Esophagus squamous epithelium (tissue), 4 donors: ENCODE measurements at regions not wholly inside any gene's neighbourhood (a gene's known extent, or its start where the extent isn't known, plus 50 kb on each side); places are given as distances from the start of the nearest gene placed in this dataset.
"Not testable (repeated sequence)": the region's sequence is repeated elsewhere in the genome, so short reads cannot be mapped to it uniquely, and the experiment has no call there.

Source experiments
- POLR2A ChIP-seq, 4 donors: fragments of 450-650 bp; IDR thresholded peaks; one replicate each; pipeline ENCODE4 v1.6.1; 2017; ENCODE audit warnings: antibody characterized with exemption in 4 of 4, mild to moderate bottlenecking in 4 of 4, moderate library complexity in 3 of 4
- TF ChIP-seq, protein P1 (sequence below), 6 experiments: fragments of 450-650 bp in 4 of 6; fragments of 200-600 bp in 2 of 6; sonication (generic) in 2 of 6; IDR thresholded peaks; one replicate each; pipeline ENCODE4 v1.5.1; 2016 to 2019; ENCODE audit warnings: antibody characterized with exemption in 6 of 6, mild to moderate bottlenecking in 4 of 6, moderate library complexity in 4 of 6

DNA sequence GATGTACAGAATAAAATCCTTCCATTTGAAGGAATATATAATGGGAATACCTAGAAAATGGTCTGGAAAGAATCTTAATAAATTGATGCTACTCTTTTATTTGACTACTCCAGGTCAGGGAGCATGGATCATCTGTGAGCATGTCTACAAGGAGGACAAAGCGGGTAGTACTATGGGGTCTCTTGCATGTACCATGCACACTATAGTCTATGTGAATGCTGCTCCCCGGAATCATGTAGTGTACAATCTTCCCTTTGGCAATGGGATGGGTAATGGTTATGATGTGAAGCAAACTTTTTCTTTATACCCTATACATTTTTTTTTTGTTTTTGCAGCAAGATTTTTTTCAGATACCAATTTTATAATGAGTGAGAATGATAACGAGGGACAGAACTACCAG is 139.1 kb downstream of the SYT15 start:
- TF ChIP-seq, protein P1, sequence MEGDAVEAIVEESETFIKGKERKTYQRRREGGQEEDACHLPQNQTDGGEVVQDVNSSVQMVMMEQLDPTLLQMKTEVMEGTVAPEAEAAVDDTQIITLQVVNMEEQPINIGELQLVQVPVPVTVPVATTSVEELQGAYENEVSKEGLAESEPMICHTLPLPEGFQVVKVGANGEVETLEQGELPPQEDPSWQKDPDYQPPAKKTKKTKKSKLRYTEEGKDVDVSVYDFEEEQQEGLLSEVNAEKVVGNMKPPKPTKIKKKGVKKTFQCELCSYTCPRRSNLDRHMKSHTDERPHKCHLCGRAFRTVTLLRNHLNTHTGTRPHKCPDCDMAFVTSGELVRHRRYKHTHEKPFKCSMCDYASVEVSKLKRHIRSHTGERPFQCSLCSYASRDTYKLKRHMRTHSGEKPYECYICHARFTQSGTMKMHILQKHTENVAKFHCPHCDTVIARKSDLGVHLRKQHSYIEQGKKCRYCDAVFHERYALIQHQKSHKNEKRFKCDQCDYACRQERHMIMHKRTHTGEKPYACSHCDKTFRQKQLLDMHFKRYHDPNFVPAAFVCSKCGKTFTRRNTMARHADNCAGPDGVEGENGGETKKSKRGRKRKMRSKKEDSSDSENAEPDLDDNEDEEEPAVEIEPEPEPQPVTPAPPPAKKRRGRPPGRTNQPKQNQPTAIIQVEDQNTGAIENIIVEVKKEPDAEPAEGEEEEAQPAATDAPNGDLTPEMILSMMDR (IDR thresholded peaks at IDR 0.05), result not testable (repeated sequence)
- TF ChIP-seq POLR2A (IDR thresholded peaks at IDR 0.05), result not testable (repeated sequence)
